ENCODE measurements at regions not wholly inside any gene's neighbourhood (a gene's known extent, or its start where the extent isn't known, plus 50 kb on each side); places are given as distances from the start of the nearest gene placed in this dataset.

GRCh38 chr1:4153571-4153970 lies 253.5 kb upstream of the C1orf174 start:
- Histone ChIP-seq H3K56ac (ENCODE audit: extremely low read depth, insufficient read depth, low read length) (no peak overlapping the region), H2BK15ac (ENCODE audit: low read depth, low read length) (no peak overlapping the region), H3K4me1 (ENCODE audit: control insufficient read depth, insufficient read depth, low read length) (no peaks in the 10 kb centered on the region), H2BK120ac (ENCODE audit: low read depth, low read length) (no peak overlapping the region), H2AK5ac (ENCODE audit: low read depth, low read length) (no peak overlapping the region), H3K36me3 (ENCODE audit: control insufficient read depth, insufficient read depth, low read length) (no peaks in the 10 kb centered on the region), H2AFZ (replicated peaks; ENCODE audit: low read length, poor library complexity) (no peak overlapping the region), H3K9me3 (ENCODE audit: control insufficient read depth, insufficient read depth, low read length) (peaks cover 52% of the 10 kb centered on the region), H2AK9ac (replicated peaks; ENCODE audit: low read depth, low read length, poor library complexity) (no peak overlapping the region), H3K4ac (ENCODE audit: low read depth, low read length) (no peak overlapping the region), H3K4me3 (ENCODE audit: insufficient read depth, low read depth, low read length) (no peak overlapping the region), H3K4me2 (ENCODE audit: low read depth, low read length) (no peak overlapping the region), H4K5ac (ENCODE audit: low read depth, low read length) (no peak overlapping the region), H2BK5ac (ENCODE audit: low read depth, low read length, poor library complexity, severe bottlenecking) (no peak overlapping the region), H3K27ac (ENCODE audit: insufficient read depth, low read length) (no peak overlapping the region), H3K27me3 (ENCODE audit: control insufficient read depth, insufficient read depth, low read length) (no peaks in the 10 kb centered on the region), H4K91ac (ENCODE audit: insufficient read depth, low read depth, low read length) (no peak overlapping the region), H4K20me1 (ENCODE audit: insufficient read depth, low read length) (no peaks in the 10 kb centered on the region), H3K23ac (ENCODE audit: low read depth, low read length) (no peak overlapping the region), H2BK20ac (ENCODE audit: low read depth, low read length) (no peak overlapping the region), H3K18ac (ENCODE audit: low read depth, low read length) (no peak overlapping the region), H4K8ac (ENCODE audit: low read depth in 2 of 2, low read length in 2 of 2) (no peak overlapping the region), H3K9me1 (ENCODE audit: insufficient read depth, low read length) (no peaks in the 10 kb centered on the region), H3K79me1 (ENCODE audit: low read depth in 1 of 2, low read length in 2 of 2) (no peaks in the 10 kb centered on the region), H3K9ac (ENCODE audit: low read depth, low read length) (no peak overlapping the region), H3K14ac (replicated peaks; ENCODE audit: low read depth, low read length) (no peak overlapping the region)
- 48% methylated on average over 3 of the region's 5 CpGs; no CpG with 5 or more reads in 1 of the 2 experiments for WGBS, 2 experiments (ENCODE audit: extremely low coverage in 2 of 2, insufficient read length in 1 of 2)
- POLR2A ChIA-PET (ENCODE audit: unreplicated experiment) = no interaction called here
- ATAC-seq (ENCODE audit: low read depth) (no peak), DNase-seq (no peak)
- dilution Hi-C loops (cut with HindIII; ENCODE audit: low sequenced_read_pairs, unreplicated experiment) (no loop called here), in situ Hi-C loops (cut with MboI; ENCODE audit: low sequenced_read_pairs) (no loop called here), intact Hi-C loops (cut with micrococcal nuclease) (no loop called here)
- no TSS peak for BruUV-seq (replicated peaks)
- TF ChIP-seq CEBPB (IDR thresholded peaks at IDR 0.05; ENCODE audit: low read depth, low read length) = no peak
- TF ChIP-seq POLR2A (IDR thresholded peaks at IDR 0.05; ENCODE audit: low read depth, low read length) = no peak
- no peak for TF ChIP-seq CTCF (conservative IDR thresholded peaks at IDR 0.05; ENCODE audit: low read depth, low read length)
- no peak for TF ChIP-seq RCOR1 (IDR thresholded peaks at IDR 0.05; ENCODE audit: insufficient replicate concordance, low read length)
- no peak for TF ChIP-seq ELK1 (IDR thresholded peaks at IDR 0.05; ENCODE audit: borderline replicate concordance, low read depth, low read length)
- no peak for TF ChIP-seq BHLHE40 (IDR thresholded peaks at IDR 0.05; ENCODE audit: low read depth, low read length)
- TF ChIP-seq USF2 (IDR thresholded peaks at IDR 0.05; ENCODE audit: low read depth, low read length) = no peak
- TF ChIP-seq RFX5 (IDR thresholded peaks at IDR 0.05; ENCODE audit: low read depth, low read length) = no peak
- TF ChIP-seq CHD1 (IDR thresholded peaks at IDR 0.05; ENCODE audit: low read depth, low read length) = no peak
- TF ChIP-seq MAZ (IDR thresholded peaks at IDR 0.05; ENCODE audit: borderline replicate concordance, low read depth, low read length) = no peak
- no peak for TF ChIP-seq MXI1 (IDR thresholded peaks at IDR 0.05; ENCODE audit: borderline replicate concordance, low read depth, low read length)
- no peak for TF ChIP-seq MAFK (IDR thresholded peaks at IDR 0.05; ENCODE audit: low read depth, low read length)
- no peak for TF ChIP-seq SMC3 (IDR thresholded peaks at IDR 0.05; ENCODE audit: low read depth, low read length)
- no peak for TF ChIP-seq RAD21 (IDR thresholded peaks at IDR 0.05; ENCODE audit: low read length)
- TF ChIP-seq NFE2L2 (IDR thresholded peaks at IDR 0.05; ENCODE audit: low read depth, low read length) = no peak
- no peak for TF ChIP-seq FOS (IDR thresholded peaks at IDR 0.05; ENCODE audit: low read depth, low read length)
- CTCF ChIA-PET = interaction anchor here (0.6 kb wide), 1 partner anchor 839 kb away, joined by 3 read pairs; no protein-coding TSS in a partner anchor
